ENCODE measurements at regions not wholly inside any gene's neighbourhood (a gene's known extent, or its start where the extent isn't known, plus 50 kb on each side); places are given as distances from the start of the nearest gene placed in this dataset.

GRCh38 chr21:27275294-27275927 is 308.5 kb upstream of the ADAMTS5 start:
- TF ChIP-seq CTCF (IDR thresholded peaks at IDR 0.05): no peak
- TF ChIP-seq POLR2AphosphoS5 (IDR thresholded peaks at IDR 0.05; ENCODE audit: insufficient read depth in 1 of 2, low read depth in 1 of 2): no peak

All from vagina (tissue), 2 donors.